ENCODE measurements at regions not wholly inside any gene's neighbourhood (a gene's known extent, or its start where the extent isn't known, plus 50 kb on each side); places are given as distances from the start of the nearest gene placed in this dataset.

- no peak for TF ChIP-seq TAF1 (conservative IDR thresholded peaks at IDR 0.05)
- WGBS = 78% methylated on average over 4 of the region's 4 CpGs
Observed at GRCh38 chr2:41377837-41378236, 670.0 kb upstream of the PKDCC start.

GRCh38 chr2:41378420-41378819 is 669.4 kb upstream of the PKDCC start:
- Histone ChIP-seq H3K27ac (ENCODE audit: low read depth in 1 of 2, low read length in 2 of 2) (no peak overlapping the region), H3K36me3 (ENCODE audit: control insufficient read depth in 4 of 4, insufficient read depth in 3 of 4, low read depth in 1 of 4, low read length in 3 of 4) (no peaks in the 10 kb centered on the region), H3K9me3 (ENCODE audit: control insufficient read depth in 4 of 4, low read length in 3 of 4) (no peaks in the 10 kb centered on the region), H3K4me1 (ENCODE audit: control insufficient read depth in 4 of 4, insufficient read depth in 4 of 4, low read length in 3 of 4) (no peaks in the 10 kb centered on the region), H3K9ac (ENCODE audit: low read depth in 1 of 2, low read length in 2 of 2) (no peak overlapping the region), H3K27me3 (ENCODE audit: control insufficient read depth in 4 of 4, insufficient read depth in 4 of 4, low read length in 3 of 4) (no peaks in the 10 kb centered on the region), H3K4me3 (ENCODE audit: low read depth in 1 of 3, low read length in 3 of 3) (no peak overlapping the region)
- no peak for TF ChIP-seq RAD21 (IDR thresholded peaks at IDR 0.05)
- no peak for TF ChIP-seq RXRA (IDR thresholded peaks at IDR 0.05)
- TF ChIP-seq YY1 (IDR thresholded peaks at IDR 0.05) = no peak
- no peak for TF ChIP-seq JUND (IDR thresholded peaks at IDR 0.05)
- TF ChIP-seq HNF4G (IDR thresholded peaks at IDR 0.05) = no peak
- no peak for TF ChIP-seq ATF3 (IDR thresholded peaks at IDR 0.05)
- TF ChIP-seq REST (IDR thresholded peaks at IDR 0.05) = no peak
- no peak for TF ChIP-seq ZBTB33 (IDR thresholded peaks at IDR 0.05)
- TF ChIP-seq NR2F2 (IDR thresholded peaks at IDR 0.05) = no peak
- TF ChIP-seq MAX (IDR thresholded peaks at IDR 0.05) = no peak
- no peak for TF ChIP-seq FOXA2 (IDR thresholded peaks at IDR 0.05)
- TF ChIP-seq HNF4A (conservative IDR thresholded peaks at IDR 0.05) = no peak
- TF ChIP-seq, protein P1, sequence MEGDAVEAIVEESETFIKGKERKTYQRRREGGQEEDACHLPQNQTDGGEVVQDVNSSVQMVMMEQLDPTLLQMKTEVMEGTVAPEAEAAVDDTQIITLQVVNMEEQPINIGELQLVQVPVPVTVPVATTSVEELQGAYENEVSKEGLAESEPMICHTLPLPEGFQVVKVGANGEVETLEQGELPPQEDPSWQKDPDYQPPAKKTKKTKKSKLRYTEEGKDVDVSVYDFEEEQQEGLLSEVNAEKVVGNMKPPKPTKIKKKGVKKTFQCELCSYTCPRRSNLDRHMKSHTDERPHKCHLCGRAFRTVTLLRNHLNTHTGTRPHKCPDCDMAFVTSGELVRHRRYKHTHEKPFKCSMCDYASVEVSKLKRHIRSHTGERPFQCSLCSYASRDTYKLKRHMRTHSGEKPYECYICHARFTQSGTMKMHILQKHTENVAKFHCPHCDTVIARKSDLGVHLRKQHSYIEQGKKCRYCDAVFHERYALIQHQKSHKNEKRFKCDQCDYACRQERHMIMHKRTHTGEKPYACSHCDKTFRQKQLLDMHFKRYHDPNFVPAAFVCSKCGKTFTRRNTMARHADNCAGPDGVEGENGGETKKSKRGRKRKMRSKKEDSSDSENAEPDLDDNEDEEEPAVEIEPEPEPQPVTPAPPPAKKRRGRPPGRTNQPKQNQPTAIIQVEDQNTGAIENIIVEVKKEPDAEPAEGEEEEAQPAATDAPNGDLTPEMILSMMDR (IDR thresholded peaks at IDR 0.05; ENCODE audit: low read depth, low read length, missing input control) = no peak
- no peak for TF ChIP-seq EGR1 (IDR thresholded peaks at IDR 0.05; ENCODE audit: low read depth in 2 of 2)
- no peak for DNase-seq (ENCODE audit: low spot score)
- 87% methylated on average over 11 of the region's 11 CpGs for WGBS

More at GRCh38 chr2:41377837-41378236, 670.0 kb upstream of the PKDCC start:
- no peak for DNase-seq (ENCODE audit: low spot score)
- Histone ChIP-seq H3K4me1 (ENCODE audit: control insufficient read depth in 4 of 4, insufficient read depth in 4 of 4, low read length in 3 of 4) (no peaks in the 10 kb centered on the region), H3K36me3 (ENCODE audit: control insufficient read depth in 4 of 4, insufficient read depth in 3 of 4, low read depth in 1 of 4, low read length in 3 of 4) (no peaks in the 10 kb centered on the region), H3K9ac (ENCODE audit: low read depth in 1 of 2, low read length in 2 of 2) (no peak overlapping the region), H3K27ac (ENCODE audit: low read depth in 1 of 2, low read length in 2 of 2) (no peak overlapping the region), H3K4me3 (ENCODE audit: low read depth in 1 of 3, low read length in 3 of 3) (no peak overlapping the region), H3K9me3 (ENCODE audit: control insufficient read depth in 4 of 4, low read length in 3 of 4) (no peaks in the 10 kb centered on the region), H3K27me3 (ENCODE audit: control insufficient read depth in 4 of 4, insufficient read depth in 4 of 4, low read length in 3 of 4) (no peaks in the 10 kb centered on the region)
